ENCODE measurements at regions not wholly inside any gene's neighbourhood (a gene's known extent, or its start where the extent isn't known, plus 50 kb on each side); places are given as distances from the start of the nearest gene placed in this dataset.
"Not testable (repeated sequence)": the region's sequence is repeated elsewhere in the genome, so short reads cannot be mapped to it uniquely, and the experiment has no call there.

DNA sequence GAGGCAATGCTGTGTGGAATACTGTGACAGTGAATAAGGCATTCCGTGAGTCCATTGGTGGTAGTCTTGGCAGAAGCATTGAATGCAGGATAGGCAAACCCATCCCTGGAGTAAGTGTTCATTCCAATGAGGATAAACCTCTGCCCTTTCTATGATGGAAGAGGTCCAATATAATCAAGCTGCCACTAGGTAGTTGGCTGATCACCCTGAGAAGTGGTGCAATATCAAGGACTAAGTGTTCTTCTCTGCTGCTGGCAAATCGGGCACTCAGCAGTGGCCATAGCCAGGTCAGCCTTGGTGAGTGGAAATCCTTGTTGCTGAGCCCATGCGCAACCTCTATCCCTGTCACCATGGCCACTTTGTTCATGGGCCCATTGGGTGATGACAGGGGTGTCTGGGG, 70.1 kb downstream of the FBXO4 start:
- CTCF ChIA-PET, result no interaction called here

DNA sequence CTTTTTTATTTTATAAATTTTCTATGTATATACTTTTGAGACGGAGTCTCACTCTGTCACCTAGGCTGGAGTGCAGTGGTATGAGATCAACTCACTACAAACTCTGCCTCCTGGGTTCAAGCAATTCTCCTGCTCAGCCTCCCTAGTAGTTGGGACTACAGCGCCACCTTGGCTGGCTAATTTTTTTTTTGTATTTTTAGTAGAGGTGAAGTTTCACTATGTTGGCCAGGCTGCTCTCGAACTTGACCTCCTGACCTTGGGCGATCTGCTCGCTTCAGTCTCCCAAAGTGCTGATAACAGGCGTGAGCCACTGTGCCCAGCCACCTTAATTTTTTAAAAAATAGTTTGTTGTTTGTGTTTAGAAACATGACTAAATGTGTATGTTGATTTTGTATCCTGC, 76.6 kb downstream of the FBXO4 start:
- TF ChIP-seq, protein P1, sequence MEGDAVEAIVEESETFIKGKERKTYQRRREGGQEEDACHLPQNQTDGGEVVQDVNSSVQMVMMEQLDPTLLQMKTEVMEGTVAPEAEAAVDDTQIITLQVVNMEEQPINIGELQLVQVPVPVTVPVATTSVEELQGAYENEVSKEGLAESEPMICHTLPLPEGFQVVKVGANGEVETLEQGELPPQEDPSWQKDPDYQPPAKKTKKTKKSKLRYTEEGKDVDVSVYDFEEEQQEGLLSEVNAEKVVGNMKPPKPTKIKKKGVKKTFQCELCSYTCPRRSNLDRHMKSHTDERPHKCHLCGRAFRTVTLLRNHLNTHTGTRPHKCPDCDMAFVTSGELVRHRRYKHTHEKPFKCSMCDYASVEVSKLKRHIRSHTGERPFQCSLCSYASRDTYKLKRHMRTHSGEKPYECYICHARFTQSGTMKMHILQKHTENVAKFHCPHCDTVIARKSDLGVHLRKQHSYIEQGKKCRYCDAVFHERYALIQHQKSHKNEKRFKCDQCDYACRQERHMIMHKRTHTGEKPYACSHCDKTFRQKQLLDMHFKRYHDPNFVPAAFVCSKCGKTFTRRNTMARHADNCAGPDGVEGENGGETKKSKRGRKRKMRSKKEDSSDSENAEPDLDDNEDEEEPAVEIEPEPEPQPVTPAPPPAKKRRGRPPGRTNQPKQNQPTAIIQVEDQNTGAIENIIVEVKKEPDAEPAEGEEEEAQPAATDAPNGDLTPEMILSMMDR (IDR thresholded peaks at IDR 0.05), result no peak
- no peak overlapping the region for H3K4me3 Mint-ChIP-seq
- intact Hi-C loops (cut with micrococcal nuclease), result no loop called here

More for the DNA sequence above, 70.1 kb downstream of the FBXO4 start:
- Mint-ChIP-seq H3K27ac (no peak overlapping the region), H3K4me1 (no peaks in the 10 kb centered on the region), H3K4me3 (no peak overlapping the region), H3K36me3 (ENCODE audit: low read depth) (no peaks in the 10 kb centered on the region), H3K27me3 (peaks cover 4% of the 10 kb centered on the region), H3K9me3 (peaks cover 4% of the 10 kb centered on the region)
- POLR2A ChIA-PET, result no interaction called here
- ATAC-seq (ENCODE audit: low read depth), result no peak
- intact Hi-C loops (cut with micrococcal nuclease), result no loop called here
- TF ChIP-seq, protein P1 (IDR thresholded peaks at IDR 0.05), result no peak
- no peak for DNase-seq

DNA sequence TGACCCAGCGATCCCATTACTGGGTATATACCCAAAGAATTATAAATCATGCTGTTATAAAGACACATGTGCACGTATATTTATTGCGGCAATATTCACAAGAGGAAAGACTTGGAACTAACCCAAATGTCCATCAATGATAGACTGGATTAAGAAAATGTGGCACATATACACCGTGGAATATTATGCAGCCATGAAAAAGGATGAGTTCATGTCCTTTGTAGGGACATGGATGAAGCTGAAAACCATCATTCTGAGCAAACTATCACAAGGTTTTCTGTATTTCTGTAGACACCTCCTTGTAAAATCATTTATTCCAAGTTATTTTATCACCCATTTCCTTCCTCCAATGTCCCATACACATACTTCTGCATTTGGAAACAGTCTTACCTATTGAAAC, 78.8 kb downstream of the FBXO4 start:
- H3K4me1 Mint-ChIP-seq; POLR2A ChIA-PET; H3K4me3 Mint-ChIP-seq; intact Hi-C loops (cut with micrococcal nuclease); H3K36me3 Mint-ChIP-seq (ENCODE audit: low read depth); H3K27ac Mint-ChIP-seq; H3K9me3 Mint-ChIP-seq; ATAC-seq (ENCODE audit: low read depth); CTCF ChIA-PET; DNase-seq; H3K27me3 Mint-ChIP-seq: not testable (repeated sequence)

More for the DNA sequence above, 76.6 kb downstream of the FBXO4 start:
- no peak overlapping the region for H3K27ac Mint-ChIP-seq
- ATAC-seq (ENCODE audit: low read depth) (no peak), DNase-seq (no peak)
- no peaks in the 10 kb centered on the region for H3K36me3 Mint-ChIP-seq (ENCODE audit: low read depth)
- POLR2A ChIA-PET, result no interaction called here
- no peaks in the 10 kb centered on the region for H3K27me3 Mint-ChIP-seq
- CTCF ChIA-PET, result no interaction called here
- no peaks in the 10 kb centered on the region for H3K4me1 Mint-ChIP-seq
- H3K9me3 Mint-ChIP-seq, result peaks cover 4% of the 10 kb centered on the region

DNA sequence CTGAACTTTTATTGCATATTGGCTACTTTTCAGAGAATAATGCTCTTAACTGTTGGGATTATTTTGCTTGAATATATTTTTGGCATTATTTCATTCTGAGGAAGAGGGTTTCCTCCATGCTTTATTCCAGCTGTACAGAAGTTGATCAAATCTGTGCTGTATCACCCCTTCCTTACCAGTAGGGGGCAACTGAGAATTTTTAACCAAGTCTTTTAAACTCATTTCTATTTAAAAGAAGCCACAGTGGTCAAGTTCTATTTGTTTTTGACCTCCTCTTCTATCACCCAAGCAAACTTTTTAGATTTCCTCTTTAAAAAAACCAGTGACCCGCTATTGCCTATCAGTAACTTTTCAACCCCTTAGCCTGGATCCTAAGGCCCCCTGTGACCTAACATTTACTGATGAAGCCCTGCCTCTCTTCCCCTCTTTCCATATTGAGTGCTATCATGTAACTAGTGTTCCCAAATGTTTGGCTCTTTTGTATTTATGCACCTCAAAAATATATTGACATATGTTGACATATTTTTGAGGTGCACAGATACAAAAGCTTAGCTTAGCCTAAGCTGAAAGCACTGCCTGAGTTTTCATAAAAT, 80.6 kb downstream of the FBXO4 start:
- no peaks in the 10 kb centered on the region for H3K4me1 Mint-ChIP-seq
- ATAC-seq (ENCODE audit: low read depth), result peak; percentile 61
- TF ChIP-seq, protein P1 (IDR thresholded peaks at IDR 0.05), result peak; percentile 66
- intact Hi-C loops (cut with micrococcal nuclease), result loop anchor here (1.0 kb wide), 1 partner anchor 149 kb away; no protein-coding TSS in a partner anchor
- H3K27ac Mint-ChIP-seq, result no peak overlapping the region
- H3K4me3 Mint-ChIP-seq, result no peak overlapping the region
- no peaks in the 10 kb centered on the region for H3K36me3 Mint-ChIP-seq (ENCODE audit: low read depth)
- ChIA-PET POLR2A (no interaction called here), CTCF (interaction anchor here (0.7 to 1.6 kb wide), 4 partner anchors 8 to 762 kb away, joined by 3 to 5 read pairs (median 4); no protein-coding TSS in a partner anchor)
- DNase-seq, result no peak
- no peaks in the 10 kb centered on the region for H3K9me3 Mint-ChIP-seq
- no peaks in the 10 kb centered on the region for H3K27me3 Mint-ChIP-seq

DNA sequence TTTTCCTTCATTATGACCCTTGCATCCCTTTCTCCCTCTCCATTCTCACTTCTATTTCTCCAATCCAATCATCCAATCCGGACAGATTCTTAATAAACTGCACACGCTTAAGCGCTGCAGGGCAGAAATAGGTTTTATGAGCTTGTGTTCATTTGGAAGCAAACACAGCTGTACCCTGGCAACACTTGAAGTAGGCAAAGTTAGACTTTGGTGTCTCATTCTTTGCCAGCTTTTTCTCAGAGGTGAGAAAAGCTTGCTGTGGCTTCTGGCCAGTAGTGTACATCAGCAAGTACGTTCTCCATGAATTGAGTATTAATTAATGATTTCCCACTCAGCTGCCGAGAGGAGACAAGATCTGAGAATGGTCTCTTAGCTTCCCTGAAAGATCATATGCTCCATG, 88.5 kb downstream of the FBXO4 start:
- Mint-ChIP-seq H3K27me3 (peaks cover 12% of the 10 kb centered on the region), H3K4me3 (no peak overlapping the region), H3K9me3 (no peaks in the 10 kb centered on the region), H3K27ac (no peak overlapping the region), H3K36me3 (ENCODE audit: low read depth) (no peaks in the 10 kb centered on the region), H3K4me1 (no peaks in the 10 kb centered on the region)
- ATAC-seq (ENCODE audit: low read depth), result no peak
- ChIA-PET CTCF (interaction anchor here (1.1 kb wide), 1 partner anchor 8 kb away, joined by 3 read pairs; no protein-coding TSS in a partner anchor), POLR2A (no interaction called here)
- TF ChIP-seq, protein P1 (IDR thresholded peaks at IDR 0.05), result no peak
- no peak for DNase-seq
- intact Hi-C loops (cut with micrococcal nuclease), result no loop called here

DNA sequence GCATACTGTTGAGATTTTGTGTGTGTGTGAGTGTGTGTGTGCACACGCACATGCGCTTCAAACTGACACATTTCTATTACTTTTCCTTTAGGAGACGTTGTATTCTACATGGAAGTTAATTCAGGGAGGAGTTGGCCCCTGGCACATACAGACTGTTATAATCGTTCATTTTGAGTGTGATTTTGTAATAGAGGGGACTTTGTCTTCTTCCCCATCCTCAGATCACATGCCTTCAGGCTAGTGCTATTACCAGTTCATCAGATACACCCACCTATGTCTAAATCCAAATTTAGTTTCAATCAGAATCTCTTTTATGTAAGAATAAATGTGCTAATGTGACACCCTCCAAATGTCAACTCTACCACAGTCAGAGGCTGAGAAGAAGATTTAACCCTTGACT, 90.2 kb downstream of the FBXO4 start:
- Mint-ChIP-seq H3K27ac (no peak overlapping the region), H3K36me3 (ENCODE audit: low read depth) (no peaks in the 10 kb centered on the region), H3K4me1 (no peaks in the 10 kb centered on the region), H3K4me3 (no peak overlapping the region), H3K9me3 (no peaks in the 10 kb centered on the region), H3K27me3 (peaks cover 15% of the 10 kb centered on the region)
- ATAC-seq (ENCODE audit: low read depth) (no peak), DNase-seq (no peak)
- intact Hi-C loops (cut with micrococcal nuclease), result no loop called here
- TF ChIP-seq, protein P1 (IDR thresholded peaks at IDR 0.05), result no peak
- POLR2A ChIA-PET, result no interaction called here
- CTCF ChIA-PET, result no interaction called here

Measured in activated B cell treated with CpG ODN at 0.5 μM for 24 hours (primary cell).